VCaP (cell line): ENCODE measurements at regions not wholly inside any gene's neighbourhood (a gene's known extent, or its start where the extent isn't known, plus 50 kb on each side); places are given as distances from the start of the nearest gene placed in this dataset.

Experiments
- H3K27ac ChIP-seq: fragments of 450-650 bp; 2 replicates; pipeline ENCODE4 v1.5.1; 2017
- CTCF ChIP-seq: fragments of 450-650 bp; conservative IDR thresholded peaks from 2 replicates; pipeline ENCODE4 v1.5.1; 2017; ENCODE audit warnings: mild to moderate bottlenecking, moderate library complexity

- no peak for TF ChIP-seq CTCF
- no peak overlapping the region for H3K27ac ChIP-seq
Observed at GRCh38 chr6:141685416-141685815, 447.3 kb upstream of the GJE1 start.

DNA sequence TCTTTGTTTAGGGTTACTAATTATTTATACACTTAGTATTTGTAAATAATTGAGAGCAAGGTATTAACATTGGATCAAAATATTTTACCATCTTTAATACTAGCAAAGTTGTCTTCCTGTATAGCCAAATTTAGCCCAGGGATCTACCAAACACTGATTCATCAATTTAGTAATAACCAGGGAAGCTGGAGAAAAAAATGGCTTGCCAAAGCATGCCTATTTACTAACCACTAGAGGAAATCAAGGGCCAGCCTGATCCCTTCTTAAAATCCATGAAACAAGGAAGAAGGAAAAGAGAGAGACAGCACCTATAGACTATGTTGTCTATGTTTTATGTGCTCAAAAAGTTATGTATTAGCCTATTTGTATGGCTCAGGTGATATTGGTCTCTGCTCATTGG, 450.3 kb upstream of the GJE1 start:
- no peak overlapping the region for H3K27ac ChIP-seq

GRCh38 chr6:141677598-141678211, 455.0 kb upstream of the GJE1 start:
- peak; percentile 79 for TF ChIP-seq CTCF
- no peak overlapping the region for H3K27ac ChIP-seq

More for the DNA sequence above, 450.3 kb upstream of the GJE1 start:
- TF ChIP-seq CTCF: no peak

- no peak overlapping the region for H3K27ac ChIP-seq
- TF ChIP-seq CTCF: peak; percentile 52
Observed at GRCh38 chr6:141675957-141676356, 456.8 kb upstream of the GJE1 start.

DNA sequence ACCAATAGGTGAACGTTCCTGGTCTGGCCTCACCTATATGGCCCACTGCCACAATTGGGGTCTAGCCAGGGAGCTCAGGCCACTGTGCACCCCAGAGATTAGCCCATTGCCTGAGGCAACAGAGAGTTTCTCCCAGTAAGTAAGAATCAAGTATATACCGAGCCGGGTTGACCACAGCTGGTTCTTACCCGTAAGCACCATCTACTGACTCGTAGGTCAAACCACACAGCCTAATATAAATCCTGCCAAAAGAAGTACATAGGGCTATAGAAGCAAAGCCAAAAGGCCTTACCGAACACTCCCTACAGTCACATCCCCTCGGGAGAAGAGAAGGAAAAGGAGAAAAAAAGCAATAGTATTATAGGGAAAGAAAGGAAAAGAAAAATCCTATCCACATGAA, 463.6 kb upstream of the GJE1 start:
- TF ChIP-seq CTCF: no peak
- H3K27ac ChIP-seq: no peak overlapping the region

DNA sequence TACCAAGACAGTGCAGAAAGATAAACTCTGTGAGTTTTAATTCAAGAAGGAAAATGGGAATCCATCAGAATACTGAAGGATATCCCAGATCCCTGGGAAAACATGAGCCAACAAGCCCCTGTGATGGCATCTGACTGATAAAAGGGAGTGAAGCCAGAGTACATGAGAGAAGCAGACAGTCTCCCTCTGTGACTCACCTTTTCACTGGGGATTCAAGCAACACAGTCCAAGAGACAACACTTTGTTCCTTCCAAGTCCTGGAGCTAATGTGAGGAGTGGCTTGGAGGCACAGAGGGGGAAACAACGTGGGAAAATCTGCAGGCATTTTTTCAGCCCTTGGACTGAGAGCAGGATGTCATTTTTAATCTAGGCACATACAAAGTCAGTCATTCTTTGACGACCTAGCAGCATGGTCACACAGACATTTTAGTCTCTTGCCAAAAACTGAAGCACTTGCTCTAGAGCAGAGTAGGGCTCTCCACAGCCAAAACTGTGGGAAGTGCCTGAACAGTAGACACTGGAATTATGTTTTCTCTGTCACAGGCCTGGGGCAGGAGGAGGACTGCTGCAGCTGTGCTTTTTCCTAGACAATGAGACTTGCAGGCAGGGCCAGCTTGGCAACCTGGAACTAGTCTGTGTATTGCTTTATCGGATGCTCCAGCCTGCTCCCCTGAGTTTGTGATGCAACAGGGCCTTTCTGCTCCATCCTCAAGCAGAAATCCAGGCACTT, 465.0 kb upstream of the GJE1 start:
- TF ChIP-seq CTCF: no peak
- no peak overlapping the region for H3K27ac ChIP-seq

DNA sequence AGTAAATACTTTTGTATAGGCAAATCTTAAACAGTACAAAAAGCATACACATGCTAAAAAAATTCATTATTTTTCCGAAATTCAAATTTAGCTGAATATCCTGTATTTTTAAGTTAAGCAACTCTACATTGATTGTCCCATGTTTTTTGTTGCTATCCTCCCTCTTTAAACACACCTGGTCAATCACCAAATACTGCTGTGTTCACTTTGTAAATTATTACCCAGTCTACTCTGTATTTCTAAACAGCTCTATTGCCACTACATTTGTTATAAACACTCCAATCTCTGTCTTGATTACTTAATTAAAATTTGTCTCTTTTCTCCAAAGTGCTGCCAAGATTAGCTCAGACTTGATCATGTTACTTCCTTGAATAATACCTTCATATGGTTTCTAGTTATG, 466.5 kb upstream of the GJE1 start:
- TF ChIP-seq CTCF: no peak
- H3K27ac ChIP-seq: no peak overlapping the region
